GM04504 (cell line): ENCODE measurements at regions not wholly inside any gene's neighbourhood (a gene's known extent, or its start where the extent isn't known, plus 50 kb on each side); places are given as distances from the start of the nearest gene placed in this dataset.

Experiments
- DNase-seq: peaks from one replicate; pipeline ENCODE4 v3.0.0-alpha.2; 2012; ENCODE audit warnings: low read depth

GRCh38 chr3:69441040-69441439 lies 55.2 kb upstream of the FRMD4B start:
- no peak for DNase-seq

GRCh38 chr3:69439643-69440270 lies 53.9 kb upstream of the FRMD4B start:
- no peak for DNase-seq

GRCh38 chr3:69438476-69438875 lies 52.6 kb upstream of the FRMD4B start:
- no peak for DNase-seq

GRCh38 chr3:69435274-69436265 lies 49.7 kb upstream of the FRMD4B start:
- DNase-seq = no peak
